Ovary (tissue), 7 donors: ENCODE measurements at regions not wholly inside any gene's neighbourhood (a gene's known extent, or its start where the extent isn't known, plus 50 kb on each side); places are given as distances from the start of the nearest gene placed in this dataset.

Experiments
- DNase-seq, 5 donors: peaks; one replicate each; pipeline ENCODE4 v3.0.0-alpha.2; 2019 to 2020
- H3K27ac ChIP-seq, 2 donors: fragments of 200-600 bp; one replicate each; pipeline versions ENCODE4 v1.5.1 to v1.8.0; 2019 to 2022
- H3K27me3 ChIP-seq: fragments of 200-600 bp; one replicate; pipeline ENCODE4 v1.8.0; 2022
- H3K36me3 ChIP-seq: fragments of 200-600 bp; sonication (generic); one replicate; pipeline ENCODE4 v1.5.1; 2019
- H3K4me1 ChIP-seq: one replicate; pipeline ENCODE4 v1.8.1; 2013; ENCODE audit warnings: mild to moderate bottlenecking, moderate library complexity; ENCODE audit not compliant: insufficient read depth
- H3K4me3 ChIP-seq: fragments of 200-600 bp; sonication (generic); one replicate; pipeline ENCODE4 v1.5.1; 2017
- H3K9me3 ChIP-seq, 2 donors: fragments of 200-600 bp in 1 of 2; sonication (generic) in 1 of 2; one replicate each; pipeline versions ENCODE4 v1.5.1 to v1.8.1; 2013 to 2019; ENCODE audit warnings: mild to moderate bottlenecking in 1 of 2, moderate library complexity in 1 of 2
- CTCF ChIP-seq, 3 donors: fragments of 450-650 bp in 2 of 3; fragments of 200-600 bp in 1 of 3; IDR thresholded peaks; one replicate each; pipeline versions ENCODE4 v1.5.1 to v1.8.0; 2016 to 2022; ENCODE audit warnings: antibody characterized with exemption in 3 of 3, mild to moderate bottlenecking in 1 of 3
- EP300 ChIP-seq: sonication (generic); formaldehyde crosslinking; IDR thresholded peaks from one replicate; pipeline ENCODE4 v1.6.1; 2017; ENCODE audit warnings: antibody characterized with exemption
- POLR2A ChIP-seq: fragments of 450-650 bp; IDR thresholded peaks from one replicate; pipeline ENCODE4 v1.6.1; 2017; ENCODE audit warnings: antibody characterized with exemption, mild to moderate bottlenecking, moderate library complexity
- WGBS, 3 donors: extraction: QIAGEN DNeasy Blood & Tissue Kit in 1 of 3; methylation state at CpG; one replicate each; pipeline versions ENCODE4 v1.1.5 to v1.1.7; 2013 to 2017; 5-methylcytosine and 5-hydroxymethylcytosine counted together
- intact Hi-C, 4 donors: fragments of 100-400 bp; cut with DNase I; formaldehyde crosslinking; loops; one replicate each; pipeline versions ENCODE4 v1.11.0 to v1.15.1; 2022 to 2023
- donor health status: DM: no; HTN: no; CAD: no; lungs with moderate emphysema.
- donor health status: DM: no; HTN: no; CAD: no.
- donor health status: Bipolar disorder and iron deficiency.
- donor health status: DM: no; HTN: no; CAD: no.
- donor health status: DM: yes; HTN: yes; CAD: no.

- intact Hi-C loops: no loop called here
- 93 to 95% (median 93%) methylated on average over 10 of the region's 10 CpGs for WGBS, 3 donors
- no peaks in the 10 kb centered on the region for H3K27me3 ChIP-seq
- no peak overlapping the region for H3K4me3 ChIP-seq
- H3K9me3 ChIP-seq: no peaks in the 10 kb centered on the region
- H3K4me1 ChIP-seq: no peaks in the 10 kb centered on the region
- no peaks in the 10 kb centered on the region for H3K36me3 ChIP-seq
- TF ChIP-seq POLR2A: no peak
- TF ChIP-seq EP300: no peak
- TF ChIP-seq CTCF (IDR thresholded peaks at IDR 0.05): no peak
- DNase-seq: no peak
- H3K27ac ChIP-seq: no peak overlapping the region
Measured at GRCh38 chr12:125304029-125304428, 238.8 kb downstream of the AACS start.

- Histone ChIP-seq H3K4me3 (no peak overlapping the region), H3K4me1 (no peaks in the 10 kb centered on the region), H3K27ac (no peak overlapping the region), H3K9me3 (no peaks in the 10 kb centered on the region), H3K27me3 (no peaks in the 10 kb centered on the region), H3K36me3 (no peaks in the 10 kb centered on the region)
- 57 to 60% (median 59%) methylated on average over 6 of the region's 6 CpGs for WGBS, 3 donors
- intact Hi-C loops: no loop called here
- DNase-seq: no peak
- no peak for TF ChIP-seq CTCF (IDR thresholded peaks at IDR 0.05)
- no peak for TF ChIP-seq EP300
- no peak for TF ChIP-seq POLR2A
Measured at GRCh38 chr12:125305231-125305630, 240.0 kb downstream of the AACS start.

DNA sequence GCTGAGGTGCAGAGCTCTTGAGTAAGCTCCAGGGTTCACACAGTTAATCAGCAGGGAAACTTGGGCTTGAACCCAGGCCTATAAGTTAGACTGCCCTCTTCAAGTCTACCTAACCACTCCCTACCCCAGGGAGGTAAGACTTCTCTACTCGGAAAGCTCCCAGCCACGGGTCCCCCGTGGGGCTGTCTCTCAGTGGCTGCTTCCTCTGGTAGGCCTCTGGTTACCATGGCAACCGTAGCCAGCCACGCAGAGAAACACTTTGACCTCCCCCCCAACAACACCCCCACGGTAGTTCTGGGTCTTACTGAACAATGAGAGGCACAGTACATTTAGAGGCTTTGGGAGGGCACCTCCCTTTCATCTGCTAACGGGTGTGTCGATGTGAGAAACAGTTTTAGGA, 245.2 kb downstream of the AACS start:
- no peaks in the 10 kb centered on the region for H3K9me3 ChIP-seq
- intact Hi-C loops: no loop called here
- H3K4me3 ChIP-seq: no peak overlapping the region
- H3K27me3 ChIP-seq: no peaks in the 10 kb centered on the region
- DNase-seq: no peak
- H3K36me3 ChIP-seq: no peaks in the 10 kb centered on the region
- TF ChIP-seq CTCF (IDR thresholded peaks at IDR 0.05) (no peak), POLR2A (no peak), EP300 (no peak)
- 50 to 66% (median 52%) methylated on average over 8 of the region's 8 CpGs for WGBS, 3 donors
- no peaks in the 10 kb centered on the region for H3K4me1 ChIP-seq
- no peak overlapping the region for H3K27ac ChIP-seq

DNA sequence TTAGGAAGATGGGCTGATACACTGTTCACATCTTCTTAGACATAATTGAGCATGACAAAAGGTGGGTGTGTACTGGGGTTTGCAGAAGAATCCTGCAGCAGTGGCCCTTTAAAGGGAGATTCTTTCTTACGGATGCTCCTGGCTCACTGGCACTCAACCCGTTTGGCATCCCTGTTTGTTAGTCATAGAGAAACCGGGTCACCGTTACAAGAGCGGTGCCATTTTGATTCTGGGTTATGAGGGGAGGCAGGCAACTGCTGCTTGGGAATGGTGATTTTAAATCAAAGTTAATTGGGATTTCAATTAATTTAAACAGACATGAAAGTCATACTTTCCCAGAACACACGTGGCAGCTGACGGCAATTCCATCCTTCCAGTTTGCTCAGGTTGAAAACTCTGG, 245.8 kb downstream of the AACS start:
- no peak for TF ChIP-seq EP300
- TF ChIP-seq POLR2A: no peak
- no peak for TF ChIP-seq CTCF (IDR thresholded peaks at IDR 0.05)
- Histone ChIP-seq H3K27ac (no peak overlapping the region), H3K36me3 (no peaks in the 10 kb centered on the region), H3K4me1 (no peaks in the 10 kb centered on the region), H3K4me3 (no peak overlapping the region), H3K27me3 (no peaks in the 10 kb centered on the region), H3K9me3 (no peaks in the 10 kb centered on the region)
- no peak for DNase-seq
- intact Hi-C loops: no loop called here
- WGBS, 3 donors: 61 to 76% (median 75%) methylated on average over 7 of the region's 7 CpGs

DNA sequence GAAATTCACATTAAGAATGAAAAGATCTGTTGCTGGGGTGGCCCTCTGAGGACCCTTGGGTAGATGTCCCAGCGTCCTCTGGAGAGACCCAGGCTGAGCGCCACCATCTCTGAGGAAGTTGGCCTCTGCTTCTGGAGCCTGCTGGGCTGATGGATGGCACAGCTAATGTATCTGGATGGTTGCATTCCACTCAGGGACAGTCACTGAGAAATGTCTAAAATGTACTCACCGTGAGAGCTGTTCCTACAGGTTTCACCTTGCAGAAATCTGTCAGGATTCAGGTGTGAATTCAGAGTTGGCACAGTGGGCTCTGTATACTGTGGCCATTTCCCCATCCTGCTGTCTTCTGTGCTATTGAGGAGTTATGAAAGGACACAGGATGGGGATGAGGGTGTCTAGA, 247.2 kb downstream of the AACS start:
- intact Hi-C loops: no loop called here
- H3K27me3 ChIP-seq: no peaks in the 10 kb centered on the region
- no peak overlapping the region for H3K27ac ChIP-seq
- 83 to 93% (median 83%) methylated on average over 3 of the region's 3 CpGs for WGBS, 3 donors
- no peaks in the 10 kb centered on the region for H3K36me3 ChIP-seq
- H3K4me1 ChIP-seq: no peaks in the 10 kb centered on the region
- no peak for DNase-seq
- H3K9me3 ChIP-seq: no peaks in the 10 kb centered on the region
- H3K4me3 ChIP-seq: no peak overlapping the region
- TF ChIP-seq POLR2A (no peak), CTCF (IDR thresholded peaks at IDR 0.05) (no peak), EP300 (no peak)
